VCaP (cell line): ENCODE measurements at regions not wholly inside any gene's neighbourhood (a gene's known extent, or its start where the extent isn't known, plus 50 kb on each side); places are given as distances from the start of the nearest gene placed in this dataset.

ENCODE experiments used
- H3K27ac ChIP-seq: fragments of 450-650 bp; 2 replicates; pipeline ENCODE4 v1.5.1; 2017
- CTCF ChIP-seq: fragments of 450-650 bp; conservative IDR thresholded peaks from 2 replicates; pipeline ENCODE4 v1.5.1; 2017; ENCODE audit warnings: mild to moderate bottlenecking, moderate library complexity

DNA sequence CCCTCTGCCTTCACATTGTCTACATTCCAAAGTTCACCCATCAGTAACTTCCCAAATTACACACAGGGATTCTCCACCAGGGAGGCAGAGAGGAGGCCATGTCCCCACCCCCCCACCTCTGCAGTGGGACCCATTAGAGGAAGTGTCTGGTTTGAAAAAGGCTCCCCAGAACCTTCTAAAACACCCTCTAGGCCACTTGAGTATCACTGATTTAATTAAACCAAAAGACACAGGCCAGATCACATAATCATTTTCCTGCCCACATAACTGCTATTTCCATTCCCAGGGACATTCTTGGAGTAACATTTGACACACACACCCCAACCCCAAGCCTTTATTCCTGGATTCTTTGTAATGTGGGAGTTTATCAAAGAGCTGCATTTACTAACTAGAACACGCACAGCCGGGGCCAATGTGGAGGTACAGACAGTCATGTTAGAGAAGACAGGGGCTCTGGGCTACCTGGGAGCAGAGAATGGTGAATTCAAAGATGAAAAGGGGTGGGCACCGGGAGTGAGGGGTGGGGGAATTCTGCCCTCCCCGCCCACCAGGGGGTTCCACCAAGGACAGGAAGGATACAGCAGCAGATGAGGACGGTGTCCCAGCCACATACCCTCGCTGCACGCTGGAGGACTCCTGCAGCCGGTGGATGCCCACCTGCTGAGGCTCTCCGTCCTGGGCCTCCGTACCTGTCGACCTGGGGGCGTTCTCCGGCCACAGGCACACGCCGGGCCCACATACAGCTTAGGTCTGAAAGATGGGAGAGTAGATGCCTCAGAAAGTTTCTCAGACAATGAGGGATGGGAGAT lies 201.4 kb upstream of the CTNNB1 start:
- TF ChIP-seq CTCF = no peak
- H3K27ac ChIP-seq = no peak overlapping the region

DNA sequence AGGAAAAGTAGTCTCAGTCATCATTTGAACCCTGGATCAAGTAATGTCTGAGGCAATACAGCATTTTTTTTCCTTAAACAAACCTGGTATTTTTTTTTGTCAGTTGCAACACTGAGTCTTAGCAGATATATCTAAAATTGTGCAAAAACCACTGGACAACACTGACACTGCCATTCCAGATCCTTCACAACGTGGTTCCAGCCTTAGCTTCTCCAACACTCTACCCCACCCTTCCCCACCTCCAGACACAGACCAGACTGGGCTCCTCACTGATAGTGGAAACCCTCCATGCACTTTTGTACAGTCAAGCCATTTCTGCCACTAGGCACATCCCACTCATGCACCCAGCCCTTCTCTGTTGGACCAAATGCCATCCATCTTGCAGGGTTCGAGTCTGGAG lies 199.6 kb upstream of the CTNNB1 start:
- no peak for TF ChIP-seq CTCF
- no peak overlapping the region for H3K27ac ChIP-seq

- H3K27ac ChIP-seq = no peak overlapping the region
- no peak for TF ChIP-seq CTCF
Measured at GRCh38 chr3:41000471-41000870, 198.8 kb upstream of the CTNNB1 start.

DNA sequence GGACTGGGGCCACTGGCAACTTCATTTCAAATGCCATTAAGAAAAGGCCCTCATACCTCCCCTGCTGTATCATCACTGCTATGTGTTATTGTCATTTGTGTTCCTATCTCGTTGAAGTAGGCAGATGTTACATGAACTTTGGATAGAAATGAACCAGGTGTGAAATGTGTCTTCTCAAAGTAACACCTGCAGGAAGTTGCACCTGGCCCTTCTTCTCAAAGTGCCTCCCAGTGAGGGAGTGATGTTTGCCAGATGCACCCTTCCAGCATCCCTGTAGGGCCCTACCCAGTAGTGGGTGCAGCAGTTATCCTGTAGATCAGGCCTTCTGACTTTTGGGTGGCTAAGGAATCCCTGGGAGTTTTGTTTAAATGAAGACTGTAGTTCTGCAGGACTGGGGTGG lies 197.7 kb upstream of the CTNNB1 start:
- TF ChIP-seq CTCF = no peak
- no peak overlapping the region for H3K27ac ChIP-seq

GRCh38 chr3:41002104-41002503 lies 197.2 kb upstream of the CTNNB1 start:
- TF ChIP-seq CTCF = no peak

GRCh38 chr3:41007399-41007798 lies 191.9 kb upstream of the CTNNB1 start:
- no peak for TF ChIP-seq CTCF
- H3K27ac ChIP-seq = no peak overlapping the region

More at GRCh38 chr3:41002104-41002503, 197.2 kb upstream of the CTNNB1 start:
- no peak overlapping the region for H3K27ac ChIP-seq

DNA sequence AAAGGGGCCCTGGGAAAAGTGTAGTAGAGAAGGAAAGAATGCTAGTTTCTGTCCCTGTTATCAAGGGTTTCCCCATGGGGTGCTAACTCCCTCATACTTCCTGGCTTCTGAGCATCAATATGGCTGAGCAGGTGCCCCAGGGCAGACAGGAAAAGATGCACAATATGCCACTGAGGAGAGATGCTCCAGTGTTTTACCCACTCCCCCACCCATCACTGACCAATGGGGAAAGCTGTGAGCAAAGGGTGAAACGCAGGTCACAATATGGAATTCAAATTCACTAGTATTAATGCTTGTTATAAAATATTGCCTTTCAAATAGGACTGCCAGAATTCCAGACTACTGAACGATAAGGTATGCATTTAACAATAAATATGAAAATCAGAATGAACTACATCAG lies 187.5 kb upstream of the CTNNB1 start:
- TF ChIP-seq CTCF = no peak
- H3K27ac ChIP-seq = no peak overlapping the region
